HPDE6-E6E7 (cell line): ENCODE measurements at regions not wholly inside any gene's neighbourhood (a gene's known extent, or its start where the extent isn't known, plus 50 kb on each side); places are given as distances from the start of the nearest gene placed in this dataset.
"Not testable (repeated sequence)": the region's sequence is repeated elsewhere in the genome, so short reads cannot be mapped to it uniquely, and the experiment has no call there.

Experiments
- DNase-seq: peaks from one replicate; pipeline ENCODE4 v3.0.0; 2011; ENCODE audit warnings: missing footprints; ENCODE audit errors: extremely low spot score

GRCh38 chr14:101616202-101616601 is 54.9 kb downstream of the DIO3 start:
- no peak for DNase-seq

- DNase-seq, result no peak
These were observed 58.2 kb downstream of the DIO3 start for GRCh38 chr14:101619484-101619883.

GRCh38 chr14:101620031-101620788 is 58.9 kb downstream of the DIO3 start:
- no peak for DNase-seq

- no peak for DNase-seq
These were observed 59.8 kb downstream of the DIO3 start for GRCh38 chr14:101620821-101621785.

GRCh38 chr14:101622251-101623076 is 61.2 kb downstream of the DIO3 start:
- no peak for DNase-seq

GRCh38 chr14:101623077-101623372 is 61.7 kb downstream of the DIO3 start:
- DNase-seq, result no peak

- DNase-seq, result no peak
These were observed 62.6 kb downstream of the DIO3 start for GRCh38 chr14:101623685-101624444.

GRCh38 chr14:101624536-101624935 is 63.2 kb downstream of the DIO3 start:
- DNase-seq, result no peak

GRCh38 chr14:101625336-101626097 is 64.2 kb downstream of the DIO3 start:
- DNase-seq, result no peak

GRCh38 chr14:101626331-101626730 is 65.0 kb downstream of the DIO3 start:
- no peak for DNase-seq

- DNase-seq, result no peak
These were observed 66.6 kb downstream of the DIO3 start for GRCh38 chr14:101627915-101628262.

- DNase-seq, result peak; percentile 78
These were observed 67.2 kb downstream of the DIO3 start for GRCh38 chr14:101628471-101628966.

- no peak for DNase-seq
These were observed 67.7 kb downstream of the DIO3 start for GRCh38 chr14:101628975-101629374.

GRCh38 chr14:101630056-101630965 is 69.0 kb downstream of the DIO3 start:
- no peak for DNase-seq

- DNase-seq, result no peak
These were observed 69.9 kb downstream of the DIO3 start for GRCh38 chr14:101631199-101631598.

GRCh38 chr14:101631970-101632369 is 70.7 kb downstream of the DIO3 start:
- DNase-seq, result not testable (repeated sequence)

- no peak for DNase-seq
These were observed 71.2 kb downstream of the DIO3 start for GRCh38 chr14:101632520-101632919.

- no peak for DNase-seq
These were observed 72.0 kb downstream of the DIO3 start for GRCh38 chr14:101633276-101633675.

GRCh38 chr14:101634202-101634849 is 73.0 kb downstream of the DIO3 start:
- no peak for DNase-seq
